Right lobe of liver (tissue), 6 donors: ENCODE measurements at regions not wholly inside any gene's neighbourhood (a gene's known extent, or its start where the extent isn't known, plus 50 kb on each side); places are given as distances from the start of the nearest gene placed in this dataset.
A peak's percentile ranks its signal among the peaks of the same experiment; 100 is the strongest.

Source experiments
- ATAC-seq, 4 donors: fragments of 200-7000 bp; cut with Tn5 transposase; one replicate each; pipeline ENCODE4 v1.9.1; 2020; ENCODE audit warnings: mild to moderate bottlenecking in 4 of 4, moderate library complexity in 4 of 4
- DNase-seq, 3 donors: peaks; one replicate each; pipeline ENCODE4 v3.0.0-alpha.2; 2020
- H3K27ac ChIP-seq, 3 donors: fragments of 200-600 bp; one replicate each; pipeline ENCODE4 v1.8.0; 2022
- H3K27me3 ChIP-seq, 2 donors: fragments of 200-600 bp; one replicate each; pipeline ENCODE4 v1.8.0; 2022
- H3K36me3 ChIP-seq, 4 donors: fragments of 200-600 bp; sonication (generic) in 1 of 4; one replicate each; pipeline versions ENCODE4 v1.5.1 to v1.8.0; 2017 to 2022; ENCODE audit warnings: control low read depth in 1 of 4
- H3K4me1 ChIP-seq, 4 donors: fragments of 200-600 bp; sonication (generic) in 1 of 4; one replicate each; pipeline versions ENCODE4 v1.5.1 to v1.8.0; 2017 to 2022; ENCODE audit warnings: control low read depth in 1 of 4
- H3K4me3 ChIP-seq, 3 donors: fragments of 200-600 bp; one replicate each; pipeline ENCODE4 v1.8.0; 2022
- H3K9me3 ChIP-seq, 4 donors: fragments of 200-600 bp; sonication (generic) in 1 of 4; one replicate each; pipeline versions ENCODE4 v1.5.1 to v1.8.0; 2017 to 2022; ENCODE audit warnings: control low read depth in 1 of 4
- CTCF ChIP-seq, 4 donors: fragments of 200-600 bp in 3 of 4; fragments of 450-650 bp in 1 of 4; IDR thresholded peaks; one replicate each; pipeline versions ENCODE4 v1.5.1 to v1.8.0; 2016 to 2022; ENCODE audit warnings: antibody characterized with exemption in 4 of 4, mild to moderate bottlenecking in 2 of 4
- POLR2A ChIP-seq: fragments of 450-650 bp; IDR thresholded peaks from one replicate; pipeline ENCODE4 v1.6.1; 2017; ENCODE audit warnings: antibody characterized with exemption, mild to moderate bottlenecking
- WGBS: methylation state at CpG from one replicate; pipeline ENCODE4 v1.1.6; 2018; ENCODE audit warnings: low coverage, low lambda C conversion rate; ENCODE audit not compliant: insufficient coverage; ENCODE audit errors: missing lambda C conversion rate; 5-methylcytosine and 5-hydroxymethylcytosine counted together
- intact Hi-C, 2 donors: fragments of 100-400 bp; cut with DNase I; formaldehyde crosslinking; loops; one replicate each; pipeline versions ENCODE4 v1.11.2 to v1.14.1; 2022
- donor health status: DM: no; HTN: yes; CAD: no.
- donor health status: DM: no; HTN: no; CAD: no.
- donor health status: DM: no; HTN: no; CAD: no.
- donor health status: DM: no; HTN: yes; CAD: no.
- donor health status: DM: no; HTN: yes; CAD: no.

- Histone ChIP-seq H3K4me3 (no peak overlapping the region), H3K27me3 (no peaks in the 10 kb centered on the region), H3K36me3 (no peaks in the 10 kb centered on the region), H3K4me1 (peaks cover 0 to 14% (median 0%) of the 10 kb centered on the region in 4 donors), H3K9me3 (no peaks in the 10 kb centered on the region), H3K27ac (no peak overlapping the region)
- intact Hi-C loops, result no loop called here
- peak in 1 of 4 donors; percentile 54 for ATAC-seq
- 27% methylated on average over 3 of the region's 3 CpGs for WGBS
- no peak for DNase-seq
- no peak for TF ChIP-seq CTCF (IDR thresholded peaks at IDR 0.05)
Observed at GRCh38 chr6:84916704-84917103, 152.3 kb upstream of the TBX18 start.

- no peaks in the 10 kb centered on the region for H3K27me3 ChIP-seq
- WGBS, result 31% methylated on average over 12 of the region's 12 CpGs
- TF ChIP-seq POLR2A (no peak), CTCF (IDR thresholded peaks at IDR 0.05) (no peak)
- no peaks in the 10 kb centered on the region for H3K9me3 ChIP-seq
- no peaks in the 10 kb centered on the region for H3K36me3 ChIP-seq
- DNase-seq, result peak in 1 of 3 donors; percentile 47
- ATAC-seq, result peak; percentile 62 to 76 (median 67)
- H3K4me1 ChIP-seq, result peaks cover 0 to 49% (median 6%) of the 10 kb centered on the region in 4 donors
- intact Hi-C loops, result no loop called here
- peak overlapping the region in 1 of 3 donors; percentile 25 for H3K4me3 ChIP-seq
- H3K27ac ChIP-seq, result peak overlapping the region in 1 of 3 donors; percentile 32
Observed at GRCh38 chr6:84912472-84913322, 148.3 kb upstream of the TBX18 start.

GRCh38 chr6:84910906-84911607 is 146.7 kb upstream of the TBX18 start:
- Histone ChIP-seq H3K4me3 (no peak overlapping the region), H3K27ac (peak overlapping the region in 2 of 3 donors; percentile 32 to 36), H3K36me3 (no peaks in the 10 kb centered on the region), H3K27me3 (no peaks in the 10 kb centered on the region), H3K4me1 (peaks cover 0 to 63% (median 11%) of the 10 kb centered on the region in 4 donors), H3K9me3 (no peaks in the 10 kb centered on the region)
- TF ChIP-seq CTCF (IDR thresholded peaks at IDR 0.05) (no peak), POLR2A (no peak)
- ATAC-seq (peak; percentile 69 to 88 (median 80)), DNase-seq (peak in 1 of 3 donors; percentile 48)
- 38% methylated on average over 2 of the region's 2 CpGs for WGBS
- intact Hi-C loops, result no loop called here

- DNase-seq (peak in 1 of 3 donors; percentile 72), ATAC-seq (peak in 3 of 4 donors; percentile 47 to 57 (median 50))
- intact Hi-C loops, result no loop called here
- Histone ChIP-seq H3K27me3 (no peaks in the 10 kb centered on the region), H3K27ac (peak overlapping the region in 1 of 3 donors; percentile 30), H3K9me3 (no peaks in the 10 kb centered on the region), H3K4me1 (peaks cover 0 to 65% (median 11%) of the 10 kb centered on the region in 4 donors), H3K4me3 (no peak overlapping the region), H3K36me3 (no peaks in the 10 kb centered on the region)
- WGBS, result 29% methylated on average over 3 of the region's 3 CpGs
- TF ChIP-seq POLR2A (no peak), CTCF (IDR thresholded peaks at IDR 0.05) (no peak)
Observed at GRCh38 chr6:84908304-84908904, 144.0 kb upstream of the TBX18 start.
